Ishikawa (cell line): ENCODE measurements at regions not wholly inside any gene's neighbourhood (a gene's known extent, or its start where the extent isn't known, plus 50 kb on each side); places are given as distances from the start of the nearest gene placed in this dataset.

Experiments used
- CEBPB ChIP-seq: IDR thresholded peaks from 2 replicates; pipeline ENCODE4 v1.6.1; 2012
- CREB1 ChIP-seq: IDR thresholded peaks from 2 replicates; pipeline ENCODE4 v1.6.1; 2012; ENCODE audit warnings: low read depth
- EGR1 ChIP-seq: IDR thresholded peaks from 2 replicates; pipeline ENCODE4 v1.6.1; 2012
- EP300 ChIP-seq: IDR thresholded peaks from 2 replicates; pipeline ENCODE4 v1.6.1; 2012; ENCODE audit warnings: borderline replicate concordance
- FOXM1 ChIP-seq: IDR thresholded peaks from 2 replicates; pipeline ENCODE4 v1.6.1; 2012; ENCODE audit warnings: low read depth, borderline replicate concordance
- MAX ChIP-seq: IDR thresholded peaks from 2 replicates; pipeline ENCODE4 v1.6.1; 2012
- NFIC ChIP-seq: IDR thresholded peaks from 2 replicates; pipeline ENCODE4 v1.6.1; 2012
- RAD21 ChIP-seq: IDR thresholded peaks from 2 replicates; pipeline ENCODE4 v1.6.1; 2012; ENCODE audit warnings: low read depth
- REST ChIP-seq: IDR thresholded peaks from 2 replicates; pipeline ENCODE4 v1.6.1; 2012; ENCODE audit warnings: low read depth, mild to moderate bottlenecking
- TAF1 ChIP-seq: IDR thresholded peaks from 2 replicates; pipeline ENCODE4 v1.6.1; 2012; ENCODE audit warnings: low read depth, mild to moderate bottlenecking
- TCF12 ChIP-seq: IDR thresholded peaks from 2 replicates; pipeline ENCODE4 v1.6.1; 2012; ENCODE audit warnings: low read depth
- USF1 ChIP-seq: IDR thresholded peaks from 2 replicates; pipeline ENCODE4 v1.6.1; 2012
- YY1 ChIP-seq: IDR thresholded peaks from 2 replicates; pipeline ENCODE4 v1.6.1; 2012; ENCODE audit warnings: low read depth

GRCh38 chr1:69128204-69128603 is 439.5 kb upstream of the LRRC7 start:
- TF ChIP-seq RAD21 (no peak), CEBPB (no peak), CREB1 (no peak), REST (no peak), EP300 (no peak), TAF1 (no peak), MAX (no peak), EGR1 (no peak), NFIC (no peak), YY1 (no peak), USF1 (no peak), FOXM1 (no peak), TCF12 (no peak)
